Coronary artery (tissue), 2 donors: ENCODE measurements at regions not wholly inside any gene's neighbourhood (a gene's known extent, or its start where the extent isn't known, plus 50 kb on each side); places are given as distances from the start of the nearest gene placed in this dataset.

Source experiments
- DNase-seq: peaks from one replicate; pipeline ENCODE4 v3.0.0-alpha.2; 2017; ENCODE audit warnings: low spot score
- H3K27ac ChIP-seq, 2 donors: fragments of 200-600 bp; sonication (generic); one replicate each; pipeline ENCODE4 v1.5.1; 2016 to 2019
- H3K4me3 ChIP-seq: fragments of 200-600 bp; sonication (generic); 2 replicates; pipeline ENCODE4 v1.5.1; 2016; ENCODE audit warnings: mild to moderate bottlenecking, moderate library complexity
- CTCF ChIP-seq: fragments of 200-600 bp; sonication (generic); IDR thresholded peaks from one replicate; pipeline ENCODE4 v1.5.1; 2019; ENCODE audit warnings: antibody characterized with exemption

- no peak overlapping the region for H3K4me3 ChIP-seq
- no peak for TF ChIP-seq CTCF
- DNase-seq: no peak
- H3K27ac ChIP-seq: no peak overlapping the region
Observed at GRCh38 chr2:5453220-5454050, 238.7 kb upstream of the SOX11 start.

- no peak for DNase-seq
- TF ChIP-seq CTCF: no peak
- no peak overlapping the region for H3K27ac ChIP-seq
- no peak overlapping the region for H3K4me3 ChIP-seq
Observed at GRCh38 chr2:5454051-5454390, 238.2 kb upstream of the SOX11 start.

GRCh38 chr2:5459041-5459440 is 233.1 kb upstream of the SOX11 start:
- no peak for DNase-seq
- Histone ChIP-seq H3K4me3 (no peak overlapping the region), H3K27ac (no peak overlapping the region)
- TF ChIP-seq CTCF: no peak

GRCh38 chr2:5464657-5465056 is 227.5 kb upstream of the SOX11 start:
- DNase-seq: no peak
- Histone ChIP-seq H3K4me3 (no peak overlapping the region), H3K27ac (no peak overlapping the region)
- no peak for TF ChIP-seq CTCF

GRCh38 chr2:5465859-5466258 is 226.3 kb upstream of the SOX11 start:
- no peak for TF ChIP-seq CTCF
- no peak overlapping the region for H3K4me3 ChIP-seq
- DNase-seq: no peak
- no peak overlapping the region for H3K27ac ChIP-seq

GRCh38 chr2:5467178-5467905 is 224.8 kb upstream of the SOX11 start:
- no peak for TF ChIP-seq CTCF
- no peak overlapping the region for H3K27ac ChIP-seq
- H3K4me3 ChIP-seq: no peak overlapping the region
- no peak for DNase-seq

- Histone ChIP-seq H3K4me3 (no peak overlapping the region), H3K27ac (no peak overlapping the region)
- TF ChIP-seq CTCF: no peak
- DNase-seq: no peak
Observed at GRCh38 chr2:5472673-5473072, 219.5 kb upstream of the SOX11 start.
